IMR-90 (cell line): ENCODE measurements at regions not wholly inside any gene's neighbourhood (a gene's known extent, or its start where the extent isn't known, plus 50 kb on each side); places are given as distances from the start of the nearest gene placed in this dataset.

Source experiments
- ATAC-seq: fragments of 200-7000 bp; cut with Tn5 transposase; 2 replicates; pipeline ENCODE4 v1.9.1; 2020; ENCODE audit warnings: low read depth, mild to moderate bottlenecking, moderate library complexity
- BruUV-seq: library from RNA; stranded (reverse); fragments of 400-500 nt; replicated peaks from 2 replicates; lab custom pipeline; 2021; lab: Mats Ljungman, UMichigan
- CTCF ChIA-PET: fragments of 300-600 bp; formaldehyde crosslinking; extraction: SDS; loops from one replicate; lab custom pipeline; 2021; ENCODE audit warnings: antibody characterized with exemption; lab: Yijun Ruan, JAX
- POLR2A ChIA-PET: fragments of 300-600 bp; sonication (Branson Sonifier 250); formaldehyde crosslinking; loops from one replicate; lab custom pipeline; 2022; ENCODE audit warnings: antibody characterized with exemption; ENCODE audit not compliant: unreplicated experiment; lab: Charles Lee
- DNase-seq: peaks from one replicate; pipeline ENCODE4 v3.0.0; 2013
- H2AFZ ChIP-seq: replicated peaks from 2 replicates; pipeline ENCODE3; 2013; ENCODE audit warnings: low read length, mild to moderate bottlenecking; ENCODE audit not compliant: poor library complexity
- H2AK5ac ChIP-seq: 2 replicates; pipeline ENCODE4 v1.6.1; 2013; ENCODE audit warnings: low read depth, low read length, inconsistent platforms
- H2AK9ac ChIP-seq: replicated peaks from 2 replicates; pipeline ENCODE3; 2013; ENCODE audit warnings: mild to moderate bottlenecking, low read depth, low read length, moderate library complexity; ENCODE audit not compliant: poor library complexity
- H2BK120ac ChIP-seq: 2 replicates; pipeline ENCODE4 v1.6.1; 2013; ENCODE audit warnings: low read depth, low read length, inconsistent platforms
- H2BK15ac ChIP-seq: 3 replicates; pipeline ENCODE4 v1.6.1; 2013; ENCODE audit warnings: low read depth, low read length, inconsistent platforms
- H2BK20ac ChIP-seq: 2 replicates; pipeline ENCODE4 v1.6.1; 2013; ENCODE audit warnings: low read depth, mild to moderate bottlenecking, inconsistent platforms, low read length, moderate library complexity
- H2BK5ac ChIP-seq: 2 replicates; pipeline ENCODE4 v1.6.1; 2013; ENCODE audit warnings: mild to moderate bottlenecking, low read depth, low read length, inconsistent platforms; ENCODE audit not compliant: poor library complexity, severe bottlenecking
- H3K14ac ChIP-seq: replicated peaks from 2 replicates; pipeline ENCODE4 v1.6.1; 2013; ENCODE audit warnings: low read depth, low read length, inconsistent platforms
- H3K18ac ChIP-seq: 2 replicates; pipeline ENCODE4 v1.6.1; 2013; ENCODE audit warnings: low read depth, low read length, control low read depth
- H3K23ac ChIP-seq: 2 replicates; pipeline ENCODE4 v1.6.1; 2013; ENCODE audit warnings: low read depth, low read length, inconsistent platforms
- H3K27ac ChIP-seq: 2 replicates; pipeline ENCODE4 v1.5.1; 2013; ENCODE audit warnings: mild to moderate bottlenecking, control low read depth, low read length; ENCODE audit not compliant: insufficient read depth
- H3K27me3 ChIP-seq: 2 replicates; pipeline ENCODE4 v1.6.1; 2013; ENCODE audit warnings: low read length; ENCODE audit not compliant: control insufficient read depth, insufficient read depth
- H3K36me3 ChIP-seq: 2 replicates; pipeline ENCODE4 v1.6.1; 2013; ENCODE audit warnings: low read length, mixed read lengths; ENCODE audit not compliant: control insufficient read depth, insufficient read depth
- H3K4ac ChIP-seq: 2 replicates; pipeline ENCODE4 v1.6.1; 2013; ENCODE audit warnings: low read depth, low read length, inconsistent platforms
- H3K4me1 ChIP-seq: 2 replicates; pipeline ENCODE4 v1.6.1; 2013; ENCODE audit warnings: low read length, mixed read lengths; ENCODE audit not compliant: control insufficient read depth, insufficient read depth
- H3K4me2 ChIP-seq: 2 replicates; pipeline ENCODE4 v1.6.1; 2013; ENCODE audit warnings: low read depth, mild to moderate bottlenecking, control low read depth, low read length, moderate library complexity
- H3K4me3 ChIP-seq: 2 replicates; pipeline ENCODE4 v1.5.1; 2013; ENCODE audit warnings: low read depth, mild to moderate bottlenecking, control low read depth, low read length, moderate library complexity; ENCODE audit not compliant: insufficient read depth
- H3K56ac ChIP-seq: 2 replicates; pipeline ENCODE4 v1.6.1; 2013; ENCODE audit warnings: low read length, inconsistent platforms; ENCODE audit not compliant: insufficient read depth; ENCODE audit errors: extremely low read depth
- H3K79me1 ChIP-seq, 2 experiments: 2 replicates each; pipeline ENCODE4 v1.6.1; 2013; ENCODE audit warnings: low read length in 2 of 2, inconsistent platforms in 1 of 2, low read depth in 1 of 2
- H3K9ac ChIP-seq: 2 replicates; pipeline ENCODE4 v1.6.1; 2013; ENCODE audit warnings: low read depth, low read length, control low read depth
- H3K9me1 ChIP-seq: 2 replicates; pipeline ENCODE4 v1.6.1; 2013; ENCODE audit warnings: low read length, inconsistent platforms; ENCODE audit not compliant: insufficient read depth
- H3K9me3 ChIP-seq: 2 replicates; pipeline ENCODE4 v1.6.1; 2013; ENCODE audit warnings: low read length; ENCODE audit not compliant: control insufficient read depth, insufficient read depth
- H4K20me1 ChIP-seq: 2 replicates; pipeline ENCODE4 v1.6.1; 2013; ENCODE audit warnings: low read length, inconsistent platforms; ENCODE audit not compliant: insufficient read depth
- H4K5ac ChIP-seq: 2 replicates; pipeline ENCODE4 v1.6.1; 2013; ENCODE audit warnings: mild to moderate bottlenecking, low read depth, low read length, control low read depth
- H4K8ac ChIP-seq, 2 experiments: 2 replicates each; pipeline ENCODE4 v1.6.1; 2013; ENCODE audit warnings: low read depth in 2 of 2, low read length in 2 of 2, control low read depth in 1 of 2, inconsistent platforms in 1 of 2
- H4K91ac ChIP-seq: 2 replicates; pipeline ENCODE4 v1.6.1; 2013; ENCODE audit warnings: low read depth, low read length, inconsistent platforms; ENCODE audit not compliant: insufficient read depth
- BHLHE40 ChIP-seq: fragments of 150-350 bp; IDR thresholded peaks from 2 replicates; pipeline ENCODE4 v1.6.1; 2016; ENCODE audit warnings: mild to moderate bottlenecking, low read depth, low read length
- CEBPB ChIP-seq: IDR thresholded peaks from 2 replicates; pipeline ENCODE4 v1.6.1; 2012; ENCODE audit warnings: low read depth, low read length, improper control_type of control experiment
- CHD1 ChIP-seq: IDR thresholded peaks from 2 replicates; pipeline ENCODE4 v1.6.1; 2012; ENCODE audit warnings: low read depth, low read length, improper control_type of control experiment
- FOS ChIP-seq: fragments of 150-350 bp; IDR thresholded peaks from 2 replicates; pipeline ENCODE4 v1.6.1; 2016; ENCODE audit warnings: low read depth, low read length
- MAFK ChIP-seq: IDR thresholded peaks from 2 replicates; pipeline ENCODE4 v1.6.1; 2012; ENCODE audit warnings: low read depth, low read length, improper control_type of control experiment
- MAZ ChIP-seq: IDR thresholded peaks from 2 replicates; pipeline ENCODE4 v1.6.1; 2012; ENCODE audit warnings: low read depth, mild to moderate bottlenecking, low read length, improper control_type of control experiment, moderate library complexity, borderline replicate concordance
- MXI1 ChIP-seq: IDR thresholded peaks from 2 replicates; pipeline ENCODE4 v1.6.1; 2012; ENCODE audit warnings: low read depth, mild to moderate bottlenecking, low read length, moderate library complexity, borderline replicate concordance
- NFE2L2 ChIP-seq: fragments of 150-350 bp; IDR thresholded peaks from 2 replicates; pipeline ENCODE4 v1.6.1; 2016; ENCODE audit warnings: low read depth, mild to moderate bottlenecking, low read length
- POLR2A ChIP-seq: IDR thresholded peaks from 2 replicates; pipeline ENCODE4 v1.6.1; 2012; ENCODE audit warnings: mild to moderate bottlenecking, low read depth, low read length
- RAD21 ChIP-seq: IDR thresholded peaks from 2 replicates; pipeline ENCODE4 v1.6.1; 2012; ENCODE audit warnings: low read length, improper control_type of control experiment
- RCOR1 ChIP-seq: IDR thresholded peaks from 2 replicates; pipeline ENCODE4 v1.6.1; 2012; ENCODE audit warnings: mild to moderate bottlenecking, low read length, improper control_type of control experiment; ENCODE audit not compliant: insufficient replicate concordance
- RFX5 ChIP-seq: IDR thresholded peaks from 2 replicates; pipeline ENCODE4 v1.8.0; 2012; ENCODE audit warnings: low read depth, mild to moderate bottlenecking, low read length, moderate library complexity
- SMC3 ChIP-seq: fragments of 150-350 bp; IDR thresholded peaks from 2 replicates; pipeline ENCODE4 v1.6.1; 2016; ENCODE audit warnings: low read depth, mild to moderate bottlenecking, antibody characterized with exemption, low read length, moderate library complexity
- WGBS, 2 experiments: methylation state at CpG; one replicate each; pipeline versions ENCODE4 v1.1.5 to v1.1.7; 2013; ENCODE audit warnings: missing lambda C conversion rate in 2 of 2; ENCODE audit not compliant: insufficient read length in 1 of 2; ENCODE audit errors: extremely low coverage in 2 of 2; 5-methylcytosine and 5-hydroxymethylcytosine counted together
- dilution Hi-C: fragments of 300-500 bp; cut with HindIII; formaldehyde crosslinking; loops from one replicate; pipeline ENCODE4 v1.14.3; 2018; ENCODE audit warnings: low sequenced_read_pairs; ENCODE audit not compliant: unreplicated experiment
- in situ Hi-C: fragments of 300-500 bp; cut with MboI; formaldehyde crosslinking; loops from 3 replicates; pipeline ENCODE4 v1.14.3; 2019; ENCODE audit warnings: low sequenced_read_pairs, inconsistent platforms, mixed read lengths
- intact Hi-C: fragments of 100-400 bp; cut with micrococcal nuclease; formaldehyde crosslinking; loops from 2 replicates; pipeline ENCODE4 v1.10.0; 2022
- TF ChIP-seq, protein P1 (sequence below): conservative IDR thresholded peaks from 2 replicates; pipeline ENCODE4 v1.5.1; 2012; ENCODE audit warnings: mild to moderate bottlenecking, low read depth, low read length, improper control_type of control experiment
- TF ChIP-seq, protein P2 (sequence below): fragments of 150-350 bp; IDR thresholded peaks from 2 replicates; pipeline ENCODE4 v1.6.1; 2016; ENCODE audit warnings: low read depth, mild to moderate bottlenecking, low read length, moderate library complexity, borderline replicate concordance
- TF ChIP-seq, protein P3 (sequence below): fragments of 150-350 bp; IDR thresholded peaks from 2 replicates; pipeline ENCODE4 v1.6.1; 2017; ENCODE audit warnings: mild to moderate bottlenecking, antibody characterized with exemption, low read length, low read depth

DNA sequence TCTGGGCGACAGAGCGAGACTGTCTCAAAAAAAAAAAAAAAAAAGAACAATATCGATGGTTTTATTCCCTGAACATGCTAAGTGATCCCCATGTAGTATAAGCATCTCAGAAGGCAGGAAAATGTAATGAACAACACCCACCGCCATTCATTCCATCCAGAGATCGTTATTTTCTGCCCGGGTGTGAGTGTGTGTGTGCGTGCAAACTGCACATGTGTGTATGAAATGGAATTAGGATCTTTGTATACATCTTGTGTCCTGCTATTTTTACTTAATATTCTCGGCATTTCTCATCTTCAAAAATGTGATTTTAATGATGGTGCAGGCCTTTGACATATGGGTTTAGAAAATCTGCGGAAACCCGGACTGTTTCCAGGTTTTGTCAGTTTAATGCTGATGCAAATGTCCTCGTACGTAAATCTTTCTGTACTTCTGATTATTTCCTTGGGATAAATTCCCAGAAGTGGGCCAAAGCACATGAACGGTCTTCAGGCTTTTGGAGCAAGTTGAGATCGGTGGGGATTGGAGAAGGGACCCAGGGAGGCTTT, 254.8 kb downstream of the SEC14L1 start:
- no peak overlapping the region for H3K4me3 ChIP-seq
- no peak overlapping the region for H4K5ac ChIP-seq
- ChIA-PET CTCF (interaction anchor here (0.6 to 1.0 kb wide), 2 partner anchors 12 to 28 kb away, joined by 6 to 8 read pairs; no protein-coding TSS in a partner anchor), POLR2A (no interaction called here)
- WGBS, 2 experiments = 87% methylated on average over 3 of the region's 14 CpGs; no CpG with 5 or more reads in 1 of the 2 experiments
- in situ Hi-C loops = no loop called here
- H3K27ac ChIP-seq = no peak overlapping the region
- no peak overlapping the region for H3K9ac ChIP-seq
- H3K79me1 ChIP-seq = peaks cover 20 to 94% of the 10 kb centered on the region in 2 experiments; a peak in 3 of 4 replicates
- H2BK120ac ChIP-seq = no peak overlapping the region
- H2BK20ac ChIP-seq = no peak overlapping the region
- H3K4ac ChIP-seq = no peak overlapping the region
- dilution Hi-C loops = no loop called here
- H4K20me1 ChIP-seq = peaks cover 78% of the 10 kb centered on the region
- H2AFZ ChIP-seq = no peak overlapping the region
- H2BK5ac ChIP-seq = no peak overlapping the region
- no peak overlapping the region for H3K18ac ChIP-seq
- H3K56ac ChIP-seq = no peak overlapping the region
- BruUV-seq = no TSS peak
- no peak overlapping the region for H4K8ac ChIP-seq
- TF ChIP-seq CEBPB = no peak
- TF ChIP-seq, protein P1, sequence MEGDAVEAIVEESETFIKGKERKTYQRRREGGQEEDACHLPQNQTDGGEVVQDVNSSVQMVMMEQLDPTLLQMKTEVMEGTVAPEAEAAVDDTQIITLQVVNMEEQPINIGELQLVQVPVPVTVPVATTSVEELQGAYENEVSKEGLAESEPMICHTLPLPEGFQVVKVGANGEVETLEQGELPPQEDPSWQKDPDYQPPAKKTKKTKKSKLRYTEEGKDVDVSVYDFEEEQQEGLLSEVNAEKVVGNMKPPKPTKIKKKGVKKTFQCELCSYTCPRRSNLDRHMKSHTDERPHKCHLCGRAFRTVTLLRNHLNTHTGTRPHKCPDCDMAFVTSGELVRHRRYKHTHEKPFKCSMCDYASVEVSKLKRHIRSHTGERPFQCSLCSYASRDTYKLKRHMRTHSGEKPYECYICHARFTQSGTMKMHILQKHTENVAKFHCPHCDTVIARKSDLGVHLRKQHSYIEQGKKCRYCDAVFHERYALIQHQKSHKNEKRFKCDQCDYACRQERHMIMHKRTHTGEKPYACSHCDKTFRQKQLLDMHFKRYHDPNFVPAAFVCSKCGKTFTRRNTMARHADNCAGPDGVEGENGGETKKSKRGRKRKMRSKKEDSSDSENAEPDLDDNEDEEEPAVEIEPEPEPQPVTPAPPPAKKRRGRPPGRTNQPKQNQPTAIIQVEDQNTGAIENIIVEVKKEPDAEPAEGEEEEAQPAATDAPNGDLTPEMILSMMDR = no peak
- no peak for TF ChIP-seq RFX5
- TF ChIP-seq, protein P2, sequence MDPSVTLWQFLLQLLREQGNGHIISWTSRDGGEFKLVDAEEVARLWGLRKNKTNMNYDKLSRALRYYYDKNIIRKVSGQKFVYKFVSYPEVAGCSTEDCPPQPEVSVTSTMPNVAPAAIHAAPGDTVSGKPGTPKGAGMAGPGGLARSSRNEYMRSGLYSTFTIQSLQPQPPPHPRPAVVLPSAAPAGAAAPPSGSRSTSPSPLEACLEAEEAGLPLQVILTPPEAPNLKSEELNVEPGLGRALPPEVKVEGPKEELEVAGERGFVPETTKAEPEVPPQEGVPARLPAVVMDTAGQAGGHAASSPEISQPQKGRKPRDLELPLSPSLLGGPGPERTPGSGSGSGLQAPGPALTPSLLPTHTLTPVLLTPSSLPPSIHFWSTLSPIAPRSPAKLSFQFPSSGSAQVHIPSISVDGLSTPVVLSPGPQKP = no peak
- no peak for TF ChIP-seq RCOR1
- no peak for TF ChIP-seq NFE2L2
- TF ChIP-seq BHLHE40 = no peak
- TF ChIP-seq, protein P3, sequence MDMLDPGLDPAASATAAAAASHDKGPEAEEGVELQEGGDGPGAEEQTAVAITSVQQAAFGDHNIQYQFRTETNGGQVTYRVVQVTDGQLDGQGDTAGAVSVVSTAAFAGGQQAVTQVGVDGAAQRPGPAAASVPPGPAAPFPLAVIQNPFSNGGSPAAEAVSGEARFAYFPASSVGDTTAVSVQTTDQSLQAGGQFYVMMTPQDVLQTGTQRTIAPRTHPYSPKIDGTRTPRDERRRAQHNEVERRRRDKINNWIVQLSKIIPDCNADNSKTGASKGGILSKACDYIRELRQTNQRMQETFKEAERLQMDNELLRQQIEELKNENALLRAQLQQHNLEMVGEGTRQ = no peak
- no peak for TF ChIP-seq RAD21
- TF ChIP-seq POLR2A = no peak
- TF ChIP-seq MAFK = no peak
- TF ChIP-seq MAZ = no peak
- TF ChIP-seq SMC3 = no peak
- TF ChIP-seq MXI1 = no peak
- no peak for TF ChIP-seq CHD1
- no peak for TF ChIP-seq FOS
- peaks cover 22% of the 10 kb centered on the region for H3K36me3 ChIP-seq
- H3K4me2 ChIP-seq = no peak overlapping the region
- no peak overlapping the region for H3K14ac ChIP-seq
- intact Hi-C loops = no loop called here
- H3K4me1 ChIP-seq = peaks cover 46% of the 10 kb centered on the region
- H3K23ac ChIP-seq = no peak overlapping the region
- H3K9me1 ChIP-seq = peaks cover 56% of the 10 kb centered on the region
- H2AK5ac ChIP-seq = no peak overlapping the region
- no peak overlapping the region for H2BK15ac ChIP-seq
- ATAC-seq = no peak
- no peak overlapping the region for H4K91ac ChIP-seq
- H2AK9ac ChIP-seq = no peak overlapping the region
- no peaks in the 10 kb centered on the region for H3K27me3 ChIP-seq
- DNase-seq = no peak
- no peaks in the 10 kb centered on the region for H3K9me3 ChIP-seq
